A549 (cell line): ENCODE measurements at regions not wholly inside any gene's neighbourhood (a gene's known extent, or its start where the extent isn't known, plus 50 kb on each side); places are given as distances from the start of the nearest gene placed in this dataset.

Experiments used
- ATAC-seq, 2 experiments: fragments of 200-7000 bp in 1 of 2; fragments of >200 bp in 1 of 2; cut with Nextera tagmentation in 1 of 2; cut with Tn5 transposase in 1 of 2; 3 replicates each; pipeline versions ENCODE4 v1.8.0 to v1.9.1; 2018 to 2020; ENCODE audit warnings: mild to moderate bottlenecking in 1 of 2, moderate library complexity in 1 of 2
- CTCF ChIA-PET: fragments of 300-600 bp; sonication (Branson Sonifier 250); formaldehyde crosslinking; extraction: SDS; loops from one replicate; lab custom pipeline; 2021; ENCODE audit warnings: antibody characterized with exemption, inconsistent platforms; lab: Yijun Ruan, JAX
- POLR2A ChIA-PET: fragments of 350-600 bp; formaldehyde crosslinking; extraction: SDS; loops from one replicate; lab custom pipeline; 2021; ENCODE audit warnings: antibody characterized with exemption, inconsistent platforms; lab: Yijun Ruan, JAX
- DNase-seq, 2 experiments: peaks; one replicate each; pipeline versions ENCODE4 v3.0.0 to v3.0.0-alpha.2; 2011 to 2016; ENCODE audit warnings: low read depth in 1 of 2, low spot score in 1 of 2
- FAIRE-seq: peaks from 2 replicates; lab custom pipeline; 2011; peaks lifted over from hg19 to GRCh38; lab: Jason Lieb, UNC
- H3K27ac ChIP-seq, 2 experiments: fragments of >200 bp; sonication (Bioruptor Twin); formaldehyde crosslinking; 3 replicates each; pipeline ENCODE4 v1.5.1; 2016 to 2017
- H3K4me1 ChIP-seq: fragments of >200 bp; sonication (Bioruptor Twin); formaldehyde crosslinking; 3 replicates; pipeline ENCODE4 v1.6.1; 2016
- H3K4me2 ChIP-seq: fragments of >200 bp; sonication (Bioruptor Twin); formaldehyde crosslinking; 3 replicates; pipeline ENCODE4 v1.6.1; 2016
- H3K4me3 ChIP-seq: fragments of >200 bp; sonication (Bioruptor Twin); formaldehyde crosslinking; 3 replicates; pipeline ENCODE4 v1.5.1; 2016
- H3K9me3 ChIP-seq: fragments of >200 bp; sonication (Bioruptor Twin); formaldehyde crosslinking; 3 replicates; pipeline ENCODE4 v1.6.1; 2016
- CHD2 ChIP-seq: fragments of 150-350 bp; IDR thresholded peaks from 2 replicates; pipeline ENCODE4 v1.6.1; 2014; ENCODE audit warnings: low read length; ENCODE audit not compliant: partially characterized antibody
- EP300 ChIP-seq, 2 experiments: fragments of >200 bp; sonication (Bioruptor Twin); formaldehyde crosslinking; IDR thresholded peaks; 2 replicates in 1 of 2; 3 replicates in 1 of 2; pipeline ENCODE4 v1.6.1; 2016 to 2017
- HEYL ChIP-seq: fragments of 250-450 bp; sonication (Bioruptor Pico); IDR thresholded peaks from 2 replicates; pipeline ENCODE4 v1.8.0; 2021; ENCODE audit warnings: mild to moderate bottlenecking, moderate library complexity
- JUN ChIP-seq, 2 experiments: fragments of >200 bp; sonication (Bioruptor Twin); formaldehyde crosslinking; IDR thresholded peaks; 2 replicates in 1 of 2; 3 replicates in 1 of 2; pipeline ENCODE4 v1.6.1; 2016 to 2017
- NPAS2 ChIP-seq: fragments of 250-450 bp; sonication (Bioruptor Pico); IDR thresholded peaks from 2 replicates; pipeline ENCODE4 v1.8.0; 2022; ENCODE audit warnings: mild to moderate bottlenecking, moderate library complexity, borderline replicate concordance
- NR3C1 ChIP-seq: fragments of >200 bp; sonication (Bioruptor Twin); formaldehyde crosslinking; IDR thresholded peaks from 3 replicates; pipeline ENCODE4 v1.6.1; 2017
- PHF8 ChIP-seq: fragments of 200-600 bp; sonication (generic); IDR thresholded peaks from 2 replicates; pipeline ENCODE4 v1.6.1; 2016; ENCODE audit warnings: low read depth, mild to moderate bottlenecking, antibody characterized with exemption, moderate library complexity, borderline replicate concordance
- POLR2AphosphoS2 ChIP-seq: conservative IDR thresholded peaks from 2 replicates; pipeline ENCODE4 v1.6.1; 2012; ENCODE audit warnings: low read length, improper control_type of control experiment, inconsistent platforms
- RCOR1 ChIP-seq: fragments of 150-350 bp; IDR thresholded peaks from 2 replicates; pipeline ENCODE4 v1.6.1; 2014; ENCODE audit warnings: antibody characterized with exemption, low read length, low read depth
- TFCP2L1 ChIP-seq: fragments of 250-450 bp; sonication (Bioruptor Pico); IDR thresholded peaks from 2 replicates; pipeline ENCODE4 v1.5.0; 2021; ENCODE audit warnings: mild to moderate bottlenecking
- TP53 ChIP-seq: fragments of 250-450 bp; sonication (Bioruptor Pico); IDR thresholded peaks from 2 replicates; pipeline ENCODE4 v1.5.0; 2021; ENCODE audit warnings: mild to moderate bottlenecking, moderate library complexity
- WGBS: methylation state at CpG from one replicate; pipeline ENCODE4 v1.1.6; 2017; ENCODE audit errors: missing lambda C conversion rate; 5-methylcytosine and 5-hydroxymethylcytosine counted together
- TF ChIP-seq, protein P1 (sequence below): fragments of 200-600 bp; sonication (generic); IDR thresholded peaks from 2 replicates; pipeline ENCODE4 v1.6.1; 2016; ENCODE audit warnings: antibody characterized with exemption, mild to moderate bottlenecking, moderate library complexity
- TF ChIP-seq, protein P2 (sequence below): fragments of >200 bp; sonication (Bioruptor Twin); formaldehyde crosslinking; IDR thresholded peaks from 3 replicates; pipeline ENCODE4 v1.5.1; 2016
- TF ChIP-seq, protein P3 (sequence below): fragments of 250-450 bp; sonication (Bioruptor Pico); IDR thresholded peaks from 2 replicates; pipeline ENCODE4 v1.5.0; 2020; ENCODE audit warnings: low read depth, mild to moderate bottlenecking, moderate library complexity

DNA sequence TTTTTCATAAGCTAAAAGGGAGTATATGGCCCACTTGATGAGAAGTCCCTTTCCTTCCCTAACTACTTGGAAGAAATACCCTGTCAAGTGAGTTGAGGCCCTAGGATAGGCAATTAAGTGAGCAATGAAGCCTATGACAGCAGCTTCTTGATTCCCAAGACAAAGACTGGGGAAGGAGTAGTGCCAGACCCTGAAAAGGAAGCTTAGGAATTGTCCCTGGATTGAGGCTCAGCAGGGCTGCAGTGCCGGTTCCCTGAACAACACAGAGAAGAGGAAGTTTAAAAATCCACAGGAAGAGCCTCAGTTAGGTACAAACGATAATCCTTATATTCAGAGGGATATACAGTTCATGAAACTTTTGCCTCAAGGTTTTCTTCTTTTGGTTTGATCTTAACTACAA, 61.8 kb upstream of the RAD23B start:
- ChIA-PET POLR2A (no interaction called here), CTCF (interaction anchor here (1.2 kb wide), 1 partner anchor 10 kb away, joined by 3 read pairs; no protein-coding TSS in a partner anchor)
- ATAC-seq (no peak), FAIRE-seq (no peak), DNase-seq (no peak)
- Histone ChIP-seq H3K27ac (no peak overlapping the region), H3K4me3 (no peak overlapping the region), H3K4me1 (peaks cover 4% of the 10 kb centered on the region; the same call in 1 of the 3 replicates), H3K4me2 (no peak overlapping the region), H3K9me3 (no peaks in the 10 kb centered on the region)
- TF ChIP-seq NR3C1 (no peak), JUN (IDR thresholded peaks at IDR 0.05) (no peak), RCOR1 (no peak), NPAS2 (CRISPR knock-in tag) (no peak)
- TF ChIP-seq, protein P1, sequence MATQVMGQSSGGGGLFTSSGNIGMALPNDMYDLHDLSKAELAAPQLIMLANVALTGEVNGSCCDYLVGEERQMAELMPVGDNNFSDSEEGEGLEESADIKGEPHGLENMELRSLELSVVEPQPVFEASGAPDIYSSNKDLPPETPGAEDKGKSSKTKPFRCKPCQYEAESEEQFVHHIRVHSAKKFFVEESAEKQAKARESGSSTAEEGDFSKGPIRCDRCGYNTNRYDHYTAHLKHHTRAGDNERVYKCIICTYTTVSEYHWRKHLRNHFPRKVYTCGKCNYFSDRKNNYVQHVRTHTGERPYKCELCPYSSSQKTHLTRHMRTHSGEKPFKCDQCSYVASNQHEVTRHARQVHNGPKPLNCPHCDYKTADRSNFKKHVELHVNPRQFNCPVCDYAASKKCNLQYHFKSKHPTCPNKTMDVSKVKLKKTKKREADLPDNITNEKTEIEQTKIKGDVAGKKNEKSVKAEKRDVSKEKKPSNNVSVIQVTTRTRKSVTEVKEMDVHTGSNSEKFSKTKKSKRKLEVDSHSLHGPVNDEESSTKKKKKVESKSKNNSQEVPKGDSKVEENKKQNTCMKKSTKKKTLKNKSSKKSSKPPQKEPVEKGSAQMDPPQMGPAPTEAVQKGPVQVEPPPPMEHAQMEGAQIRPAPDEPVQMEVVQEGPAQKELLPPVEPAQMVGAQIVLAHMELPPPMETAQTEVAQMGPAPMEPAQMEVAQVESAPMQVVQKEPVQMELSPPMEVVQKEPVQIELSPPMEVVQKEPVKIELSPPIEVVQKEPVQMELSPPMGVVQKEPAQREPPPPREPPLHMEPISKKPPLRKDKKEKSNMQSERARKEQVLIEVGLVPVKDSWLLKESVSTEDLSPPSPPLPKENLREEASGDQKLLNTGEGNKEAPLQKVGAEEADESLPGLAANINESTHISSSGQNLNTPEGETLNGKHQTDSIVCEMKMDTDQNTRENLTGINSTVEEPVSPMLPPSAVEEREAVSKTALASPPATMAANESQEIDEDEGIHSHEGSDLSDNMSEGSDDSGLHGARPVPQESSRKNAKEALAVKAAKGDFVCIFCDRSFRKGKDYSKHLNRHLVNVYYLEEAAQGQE: no peak
- WGBS: 72% methylated on average over 2 of the region's 2 CpGs

DNA sequence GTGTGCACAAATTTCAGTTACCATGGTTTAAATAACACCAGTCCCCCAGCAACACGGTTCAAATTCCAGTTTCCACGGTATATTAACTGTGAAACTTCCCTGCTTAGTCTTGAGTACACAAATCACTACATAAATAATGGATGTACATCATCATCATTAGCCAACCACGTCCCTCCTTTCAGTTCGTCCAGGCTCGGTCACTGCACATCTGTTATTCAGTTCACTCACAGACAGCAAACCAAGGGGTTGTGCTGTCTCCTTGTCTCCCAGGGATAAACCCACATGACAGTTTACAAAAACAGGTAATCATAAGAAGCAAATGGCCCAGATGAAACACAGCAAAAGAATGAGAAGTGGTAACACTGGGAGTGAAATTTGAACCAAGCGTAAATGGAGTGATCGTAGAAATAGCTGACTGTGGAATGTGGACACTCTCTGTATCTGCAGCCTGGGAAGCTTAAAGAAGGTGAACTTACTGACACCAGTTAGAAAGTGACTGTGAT, 61.0 kb upstream of the RAD23B start:
- peak; percentile 64 to 80; a peak in 4 of 6 replicates for ATAC-seq
- Histone ChIP-seq H3K9me3 (no peaks in the 10 kb centered on the region), H3K4me3 (no peak overlapping the region), H3K4me1 (peaks cover 4% of the 10 kb centered on the region; the same call in 1 of the 3 replicates), H3K27ac (no peak overlapping the region), H3K4me2 (peak overlapping the region; percentile 49; the same call in 2 of the 3 replicates)
- TF ChIP-seq PHF8 (no peak), TP53 (CRISPR knock-in tag) (no peak), EP300 (IDR thresholded peaks at IDR 0.05) (no peak), CHD2 (no peak), POLR2AphosphoS2 (no peak), JUN (IDR thresholded peaks at IDR 0.05) (no peak)
- TF ChIP-seq, protein P2, sequence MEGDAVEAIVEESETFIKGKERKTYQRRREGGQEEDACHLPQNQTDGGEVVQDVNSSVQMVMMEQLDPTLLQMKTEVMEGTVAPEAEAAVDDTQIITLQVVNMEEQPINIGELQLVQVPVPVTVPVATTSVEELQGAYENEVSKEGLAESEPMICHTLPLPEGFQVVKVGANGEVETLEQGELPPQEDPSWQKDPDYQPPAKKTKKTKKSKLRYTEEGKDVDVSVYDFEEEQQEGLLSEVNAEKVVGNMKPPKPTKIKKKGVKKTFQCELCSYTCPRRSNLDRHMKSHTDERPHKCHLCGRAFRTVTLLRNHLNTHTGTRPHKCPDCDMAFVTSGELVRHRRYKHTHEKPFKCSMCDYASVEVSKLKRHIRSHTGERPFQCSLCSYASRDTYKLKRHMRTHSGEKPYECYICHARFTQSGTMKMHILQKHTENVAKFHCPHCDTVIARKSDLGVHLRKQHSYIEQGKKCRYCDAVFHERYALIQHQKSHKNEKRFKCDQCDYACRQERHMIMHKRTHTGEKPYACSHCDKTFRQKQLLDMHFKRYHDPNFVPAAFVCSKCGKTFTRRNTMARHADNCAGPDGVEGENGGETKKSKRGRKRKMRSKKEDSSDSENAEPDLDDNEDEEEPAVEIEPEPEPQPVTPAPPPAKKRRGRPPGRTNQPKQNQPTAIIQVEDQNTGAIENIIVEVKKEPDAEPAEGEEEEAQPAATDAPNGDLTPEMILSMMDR: no peak
- 44% methylated on average over 7 of the region's 7 CpGs for WGBS
- ChIA-PET CTCF (interaction anchor here (1.1 to 1.2 kb wide), 2 partner anchors 9 to 120 kb away, joined by 3 to 4 read pairs; no protein-coding TSS in a partner anchor), POLR2A (no interaction called here)
- no peak for FAIRE-seq
- DNase-seq: peak in 1 of 2 experiments; percentile 17

DNA sequence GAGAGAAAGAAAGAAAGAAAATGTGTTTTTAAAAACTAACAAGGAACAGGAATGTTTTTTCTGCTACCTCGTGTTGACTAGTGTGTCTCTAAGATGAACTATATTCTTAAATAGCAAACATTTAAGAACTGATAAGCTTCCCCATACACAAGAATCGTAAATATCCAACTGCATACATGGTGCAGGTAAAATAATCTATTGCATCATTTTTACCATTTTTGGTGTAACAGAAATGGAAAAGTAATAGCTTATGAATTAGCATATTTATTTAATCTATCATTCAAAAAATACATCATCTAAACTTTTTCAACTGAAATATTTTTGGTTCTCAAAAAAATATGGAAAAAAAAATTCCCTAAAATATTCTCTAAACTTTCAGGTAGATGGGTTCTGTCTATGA, 59.7 kb upstream of the RAD23B start:
- ChIA-PET CTCF (interaction anchor here (0.6 to 1.1 kb wide), 2 partner anchors 118 to 201 kb away, joined by 3 to 4 read pairs; no protein-coding TSS in a partner anchor), POLR2A (no interaction called here)
- H3K9me3 ChIP-seq: no peaks in the 10 kb centered on the region
- H3K27ac ChIP-seq: no peak overlapping the region
- DNase-seq (no peak), FAIRE-seq (no peak), ATAC-seq (no peak)
- H3K4me1 ChIP-seq: peaks cover 4% of the 10 kb centered on the region; the same call in 1 of the 3 replicates
- TF ChIP-seq HEYL (CRISPR knock-in tag) (no peak), TFCP2L1 (CRISPR knock-in tag) (no peak)
- TF ChIP-seq, protein P3, sequence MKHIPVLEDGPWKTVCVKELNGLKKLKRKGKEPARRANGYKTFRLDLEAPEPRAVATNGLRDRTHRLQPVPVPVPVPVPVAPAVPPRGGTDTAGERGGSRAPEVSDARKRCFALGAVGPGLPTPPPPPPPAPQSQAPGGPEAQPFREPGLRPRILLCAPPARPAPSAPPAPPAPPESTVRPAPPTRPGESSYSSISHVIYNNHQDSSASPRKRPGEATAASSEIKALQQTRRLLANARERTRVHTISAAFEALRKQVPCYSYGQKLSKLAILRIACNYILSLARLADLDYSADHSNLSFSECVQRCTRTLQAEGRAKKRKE (CRISPR knock-in tag): no peak
- TF ChIP-seq, all 56 proteins: peak for 0
- 69% methylated on average over 2 of the region's 2 CpGs for whole genome bisulfite sequencing
- no peak overlapping the region for H3K4me2 ChIP-seq
- H3K4me3 ChIP-seq: no peak overlapping the region
